NT2/D1 (cell line): ENCODE measurements at regions not wholly inside any gene's neighbourhood (a gene's known extent, or its start where the extent isn't known, plus 50 kb on each side); places are given as distances from the start of the nearest gene placed in this dataset.

Experiments
- SUZ12 ChIP-seq: IDR thresholded peaks from 2 replicates; pipeline ENCODE4 v1.6.1; 2011; ENCODE audit not compliant: insufficient read length, insufficient read depth; ENCODE audit errors: extremely low read depth
- ZNF274 ChIP-seq: IDR thresholded peaks from 2 replicates; pipeline ENCODE4 v1.6.1; 2011; ENCODE audit warnings: mild to moderate bottlenecking, low read depth, low read length

- no peak for TF ChIP-seq ZNF274
- no peak for TF ChIP-seq SUZ12
Observed at GRCh38 chr6:27806981-27807440, 105.2 kb downstream of the OR2B2 start.
